ENCODE measurements at regions not wholly inside any gene's neighbourhood (a gene's known extent, or its start where the extent isn't known, plus 50 kb on each side); places are given as distances from the start of the nearest gene placed in this dataset.

DNA sequence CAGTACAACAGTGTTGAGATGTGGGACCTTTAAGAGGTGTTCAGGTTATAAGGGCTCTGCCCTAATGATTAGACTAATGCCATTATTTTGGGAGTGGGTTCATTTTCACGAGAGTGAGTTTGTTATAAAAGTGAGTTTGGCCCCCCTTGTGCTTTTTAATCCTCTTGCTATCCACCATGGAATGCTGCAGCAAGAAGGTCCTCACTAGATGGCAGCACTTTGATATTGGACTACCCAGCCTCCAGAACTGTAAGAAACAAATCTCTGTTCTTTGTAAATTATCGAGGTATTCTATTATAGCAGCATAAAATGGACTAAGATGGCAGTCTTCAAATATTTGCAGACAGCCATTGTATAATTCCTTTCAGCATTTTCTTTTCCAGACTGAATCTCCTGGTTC is 212.4 kb downstream of the LRRC70 start:
- no peaks in the 10 kb centered on the region for H3K4me1 ChIP-seq (ENCODE audit: control insufficient read depth, insufficient read depth, low read length)
- POLR2A ChIA-PET = no interaction called here

More for the DNA sequence above, 212.4 kb downstream of the LRRC70 start:
- Histone ChIP-seq H4K20me1 (ENCODE audit: control insufficient read depth, insufficient read depth) (no peaks in the 10 kb centered on the region), H3K9me3 (replicated peaks; ENCODE audit: control insufficient read depth, insufficient read depth, low read length) (no peaks in the 10 kb centered on the region), H3K36me3 (ENCODE audit: control insufficient read depth in 2 of 2, insufficient read depth in 2 of 2, low read length in 1 of 2) (no peaks in the 10 kb centered on the region), H3K4me3 (no peak overlapping the region), H3K27me3 (replicated peaks in 1 of 2; ENCODE audit: control insufficient read depth in 2 of 2, insufficient read depth in 2 of 2, low read length in 1 of 2) (no peaks in the 10 kb centered on the region; a peak in 1 of 4 replicates), H3K9ac (ENCODE audit: control insufficient read depth, insufficient read depth, low read length) (no peak overlapping the region), H3K4me2 (ENCODE audit: control insufficient read depth, insufficient read depth) (no peak overlapping the region), H2AFZ (ENCODE audit: control insufficient read depth, low read depth, low read length) (no peak overlapping the region), H3K27ac (ENCODE audit: control insufficient read depth, insufficient read depth) (no peak overlapping the region), H3K79me2 (ENCODE audit: control insufficient read depth, insufficient read depth, low read length) (no peaks in the 10 kb centered on the region)
- in situ Hi-C loops (cut with MboI) (loop anchor here (25.0 kb wide), 1 partner anchor 579 kb away; no protein-coding TSS in a partner anchor), intact Hi-C loops (cut with micrococcal nuclease; ENCODE audit: unreplicated experiment) (no loop called here)
- RAD21 ChIA-PET (ENCODE audit: unreplicated experiment) = no interaction called here
- TF ChIP-seq POLR2A (IDR thresholded peaks at IDR 0.05; ENCODE audit: low read depth, low read length) = no peak
- no peak for TF ChIP-seq IKZF2 (IDR thresholded peaks at IDR 0.05)
- TF ChIP-seq MYB (IDR thresholded peaks at IDR 0.05; ENCODE audit: borderline replicate concordance, low read depth, low read length) = no peak
- no peak for TF ChIP-seq MTA3 (IDR thresholded peaks at IDR 0.05; ENCODE audit: borderline replicate concordance, low read length)
- TF ChIP-seq CTCF (IDR thresholded peaks at IDR 0.05 in 2 of 3, conservative IDR thresholded peaks at IDR 0.05 in 1 of 3; ENCODE audit: control insufficient read depth in 2 of 3, extremely low read depth in 1 of 3, insufficient read depth in 1 of 3, low read depth in 3 of 3, low read length in 3 of 3) = peak in 2 of 3 experiments; percentile 13 to 21; a peak in 2 of 6 replicates
- TF ChIP-seq, protein P1, sequence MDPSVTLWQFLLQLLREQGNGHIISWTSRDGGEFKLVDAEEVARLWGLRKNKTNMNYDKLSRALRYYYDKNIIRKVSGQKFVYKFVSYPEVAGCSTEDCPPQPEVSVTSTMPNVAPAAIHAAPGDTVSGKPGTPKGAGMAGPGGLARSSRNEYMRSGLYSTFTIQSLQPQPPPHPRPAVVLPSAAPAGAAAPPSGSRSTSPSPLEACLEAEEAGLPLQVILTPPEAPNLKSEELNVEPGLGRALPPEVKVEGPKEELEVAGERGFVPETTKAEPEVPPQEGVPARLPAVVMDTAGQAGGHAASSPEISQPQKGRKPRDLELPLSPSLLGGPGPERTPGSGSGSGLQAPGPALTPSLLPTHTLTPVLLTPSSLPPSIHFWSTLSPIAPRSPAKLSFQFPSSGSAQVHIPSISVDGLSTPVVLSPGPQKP (IDR thresholded peaks at IDR 0.05; ENCODE audit: low read depth, low read length) = no peak
- peak; percentile 21; the same call in 1 of the 2 replicates for TF ChIP-seq RAD21 (IDR thresholded peaks at IDR 0.05; ENCODE audit: insufficient read depth, low read depth, low read length)
- no peak for TF ChIP-seq JUND (IDR thresholded peaks at IDR 0.05; ENCODE audit: low read depth, low read length)
- FAIRE-seq (no peak), ATAC-seq (0 out of 3 replicates have a peak, but pooled peaks have one; percentile 23), DNase-seq (ENCODE audit: low read depth, low spot score) (no peak)
- CTCF ChIA-PET = no interaction called here
- WGBS (ENCODE audit: insufficient coverage, insufficient replicate concordance, low lambda C conversion rate, missing lambda C conversion rate) = 0% methylated on average over 2 of the region's 2 CpGs
- BruUV-seq (replicated peaks) = no TSS peak
- SMC1A ChIA-PET (ENCODE audit: uncharacterized antibody, unreplicated experiment) = no interaction called here

All from GM12878 (cell line).